WTC11 (cell line): ENCODE measurements at regions not wholly inside any gene's neighbourhood (a gene's known extent, or its start where the extent isn't known, plus 50 kb on each side); places are given as distances from the start of the nearest gene placed in this dataset.

Experiments
- ATAC-seq: fragments of 200-7000 bp; cut with Tn5 transposase; 2 replicates; pipeline ENCODE4 v1.10.0; 2021; ENCODE audit warnings: mild to moderate bottlenecking, moderate library complexity
- CTCF ChIA-PET: fragments of 300-600 bp; sonication (Branson Sonifier 250); formaldehyde crosslinking; loops from one replicate; lab custom pipeline; 2021; ENCODE audit warnings: antibody characterized with exemption; lab: Charles Lee
- POLR2A ChIA-PET: fragments of 350-600 bp; sonication (Branson Sonifier 250); formaldehyde crosslinking; loops from one replicate; lab custom pipeline; 2021; ENCODE audit warnings: antibody characterized with exemption; lab: Charles Lee
- DNase-seq: peaks from one replicate; pipeline ENCODE4 v3.0.0; 2021; ENCODE audit warnings: low spot score
- H3K27ac Mint-ChIP-seq: 2 replicates; pipeline ENCODE4 v1.8.0; 2021; ENCODE audit warnings: mixed read lengths
- H3K27me3 Mint-ChIP-seq: 2 replicates; pipeline ENCODE4 v1.8.0; 2021; ENCODE audit warnings: low read depth, mild to moderate bottlenecking, moderate library complexity, mixed read lengths
- H3K36me3 Mint-ChIP-seq: 2 replicates; pipeline ENCODE4 v1.8.0; 2021; ENCODE audit warnings: mixed read lengths
- H3K4me1 Mint-ChIP-seq: 2 replicates; pipeline ENCODE4 v1.8.0; 2022; ENCODE audit warnings: mixed read lengths
- H3K4me3 Mint-ChIP-seq: 2 replicates; pipeline ENCODE4 v1.8.0; 2021; ENCODE audit warnings: mild to moderate bottlenecking, moderate library complexity, mixed read lengths
- H3K9me3 Mint-ChIP-seq: 2 replicates; pipeline ENCODE4 v1.8.0; 2021; ENCODE audit warnings: mixed read lengths
- ELF4 ChIP-seq: sonication (generic); formaldehyde crosslinking; IDR thresholded peaks from 2 replicates; pipeline ENCODE4 v1.8.1; 2022; ENCODE audit warnings: low read depth, mild to moderate bottlenecking, moderate library complexity, missing genetic modification reagents
- FOXK1 ChIP-seq: sonication (generic); formaldehyde crosslinking; IDR thresholded peaks from 2 replicates; pipeline ENCODE4 v1.8.0; 2022; ENCODE audit warnings: mild to moderate bottlenecking, moderate library complexity, missing genetic modification reagents
- GRHL2 ChIP-seq: fragments of 250-450 bp; sonication (Bioruptor Pico); IDR thresholded peaks from 2 replicates; pipeline ENCODE4 v1.8.0; 2022; ENCODE audit warnings: mild to moderate bottlenecking, moderate library complexity; ENCODE audit not compliant: insufficient replicate concordance, severe bottlenecking
- JUN ChIP-seq: sonication (generic); formaldehyde crosslinking; IDR thresholded peaks from 2 replicates; pipeline ENCODE4 v1.8.0; 2023; ENCODE audit warnings: mild to moderate bottlenecking, missing genetic modification reagents
- KAT7 ChIP-seq: sonication (generic); formaldehyde crosslinking; IDR thresholded peaks from 2 replicates; pipeline ENCODE4 v1.8.1; 2023; ENCODE audit warnings: missing genetic modification reagents, mild to moderate bottlenecking, borderline replicate concordance
- MLX ChIP-seq: sonication (generic); formaldehyde crosslinking; IDR thresholded peaks from 2 replicates; pipeline ENCODE4 v1.8.1; 2023; ENCODE audit warnings: mild to moderate bottlenecking, missing genetic modification reagents, moderate library complexity
- MXD4 ChIP-seq: fragments of 250-450 bp; sonication (Bioruptor Pico); IDR thresholded peaks from 2 replicates; pipeline ENCODE4 v1.8.0; 2021; ENCODE audit warnings: mild to moderate bottlenecking, moderate library complexity, borderline replicate concordance
- MYBL2 ChIP-seq: sonication (generic); formaldehyde crosslinking; IDR thresholded peaks from 2 replicates; pipeline ENCODE4 v1.8.1; 2023; ENCODE audit warnings: mild to moderate bottlenecking, moderate library complexity, missing genetic modification reagents
- NFE2L1 ChIP-seq: sonication (generic); formaldehyde crosslinking; IDR thresholded peaks from 2 replicates; pipeline ENCODE4 v1.8.1; 2023; ENCODE audit warnings: missing genetic modification reagents
- NFYB ChIP-seq: sonication (generic); formaldehyde crosslinking; conservative IDR thresholded peaks from 2 replicates; pipeline ENCODE4 v1.8.0; 2022; ENCODE audit warnings: low read depth, missing genetic modification reagents
- NR2C2 ChIP-seq: sonication (generic); formaldehyde crosslinking; IDR thresholded peaks from 2 replicates; pipeline ENCODE4 v1.8.0; 2022; ENCODE audit warnings: mild to moderate bottlenecking, missing genetic modification reagents
- OVOL2 ChIP-seq: fragments of 250-450 bp; sonication (Bioruptor Pico); IDR thresholded peaks from 2 replicates; pipeline ENCODE4 v1.9.0; 2021; ENCODE audit warnings: mild to moderate bottlenecking, borderline replicate concordance
- PRRX2 ChIP-seq: fragments of 250-450 bp; sonication (Bioruptor Pico); IDR thresholded peaks from 2 replicates; pipeline ENCODE4 v1.8.0; 2021; ENCODE audit warnings: mild to moderate bottlenecking
- RORB ChIP-seq: fragments of 250-450 bp; sonication (Bioruptor Pico); IDR thresholded peaks from 2 replicates; pipeline ENCODE4 v1.9.0; 2021; ENCODE audit warnings: mild to moderate bottlenecking
- SOX15 ChIP-seq: fragments of 250-450 bp; sonication (Bioruptor Pico); IDR thresholded peaks from 2 replicates; pipeline ENCODE4 v1.9.0; 2021; ENCODE audit warnings: mild to moderate bottlenecking
- SP1 ChIP-seq: sonication (generic); formaldehyde crosslinking; conservative IDR thresholded peaks from 2 replicates; pipeline ENCODE4 v1.8.1; 2022; ENCODE audit warnings: missing genetic modification reagents
- TCF7 ChIP-seq: sonication (generic); formaldehyde crosslinking; IDR thresholded peaks from 2 replicates; pipeline ENCODE4 v1.8.0; 2022; ENCODE audit warnings: mild to moderate bottlenecking, low read depth, missing genetic modification reagents, moderate library complexity
- USF1 ChIP-seq: sonication (generic); formaldehyde crosslinking; IDR thresholded peaks from 2 replicates; pipeline ENCODE4 v1.8.0; 2022; ENCODE audit warnings: mild to moderate bottlenecking, missing genetic modification reagents
- ZNF138 ChIP-seq: sonication (generic); formaldehyde crosslinking; conservative IDR thresholded peaks from 2 replicates; pipeline ENCODE4 v1.8.1; 2022; ENCODE audit warnings: mild to moderate bottlenecking, moderate library complexity, missing genetic modification reagents
- ZNF219 ChIP-seq: sonication (generic); formaldehyde crosslinking; IDR thresholded peaks from 2 replicates; pipeline ENCODE4 v1.8.0; 2023; ENCODE audit warnings: missing genetic modification reagents, mild to moderate bottlenecking, borderline replicate concordance
- ZNF317 ChIP-seq: sonication (generic); formaldehyde crosslinking; IDR thresholded peaks from 2 replicates; pipeline ENCODE4 v1.8.1; 2023; ENCODE audit warnings: low read depth, mild to moderate bottlenecking, moderate library complexity, missing genetic modification reagents, borderline replicate concordance
- ZSCAN18 ChIP-seq: fragments of 250-450 bp; sonication (Bioruptor Pico); IDR thresholded peaks from 2 replicates; pipeline ENCODE4 v2.1.2; 2022; ENCODE audit warnings: mild to moderate bottlenecking, moderate library complexity
- TF ChIP-seq, protein P1 (sequence below): fragments of 250-450 bp; sonication (Bioruptor Pico); IDR thresholded peaks from 2 replicates; pipeline ENCODE4 v1.9.0; 2021; ENCODE audit warnings: mild to moderate bottlenecking
- TF ChIP-seq, protein P2 (sequence below): fragments of 250-450 bp; sonication (Bioruptor Pico); IDR thresholded peaks from 2 replicates; pipeline ENCODE4 v1.8.0; 2021; ENCODE audit warnings: mild to moderate bottlenecking
- TF ChIP-seq, protein P3 (sequence below): sonication (generic); formaldehyde crosslinking; IDR thresholded peaks from 2 replicates; pipeline ENCODE4 v1.8.1; 2022; ENCODE audit warnings: mild to moderate bottlenecking, missing genetic modification reagents, moderate library complexity, borderline replicate concordance
- TF ChIP-seq, protein P4 (sequence below): sonication (generic); formaldehyde crosslinking; IDR thresholded peaks from 2 replicates; pipeline ENCODE4 v1.8.0; 2022; ENCODE audit warnings: missing genetic modification reagents

GRCh38 chr20:60338556-60338955 lies 380.3 kb downstream of the CDH26 start (continued):
- TF ChIP-seq, protein P1, sequence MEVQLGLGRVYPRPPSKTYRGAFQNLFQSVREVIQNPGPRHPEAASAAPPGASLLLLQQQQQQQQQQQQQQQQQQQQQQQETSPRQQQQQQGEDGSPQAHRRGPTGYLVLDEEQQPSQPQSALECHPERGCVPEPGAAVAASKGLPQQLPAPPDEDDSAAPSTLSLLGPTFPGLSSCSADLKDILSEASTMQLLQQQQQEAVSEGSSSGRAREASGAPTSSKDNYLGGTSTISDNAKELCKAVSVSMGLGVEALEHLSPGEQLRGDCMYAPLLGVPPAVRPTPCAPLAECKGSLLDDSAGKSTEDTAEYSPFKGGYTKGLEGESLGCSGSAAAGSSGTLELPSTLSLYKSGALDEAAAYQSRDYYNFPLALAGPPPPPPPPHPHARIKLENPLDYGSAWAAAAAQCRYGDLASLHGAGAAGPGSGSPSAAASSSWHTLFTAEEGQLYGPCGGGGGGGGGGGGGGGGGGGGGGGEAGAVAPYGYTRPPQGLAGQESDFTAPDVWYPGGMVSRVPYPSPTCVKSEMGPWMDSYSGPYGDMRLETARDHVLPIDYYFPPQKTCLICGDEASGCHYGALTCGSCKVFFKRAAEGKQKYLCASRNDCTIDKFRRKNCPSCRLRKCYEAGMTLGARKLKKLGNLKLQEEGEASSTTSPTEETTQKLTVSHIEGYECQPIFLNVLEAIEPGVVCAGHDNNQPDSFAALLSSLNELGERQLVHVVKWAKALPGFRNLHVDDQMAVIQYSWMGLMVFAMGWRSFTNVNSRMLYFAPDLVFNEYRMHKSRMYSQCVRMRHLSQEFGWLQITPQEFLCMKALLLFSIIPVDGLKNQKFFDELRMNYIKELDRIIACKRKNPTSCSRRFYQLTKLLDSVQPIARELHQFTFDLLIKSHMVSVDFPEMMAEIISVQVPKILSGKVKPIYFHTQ (CRISPR knock-in tag): no peak
- TF ChIP-seq USF1 (CRISPR knock-in tag) (no peak), ZNF138 (CRISPR knock-in tag) (no peak), NFE2L1 (CRISPR knock-in tag) (no peak), OVOL2 (CRISPR knock-in tag) (no peak), NR2C2 (CRISPR knock-in tag) (no peak), FOXK1 (CRISPR knock-in tag) (no peak)

- ATAC-seq (no peak), DNase-seq (no peak)
- no peak overlapping the region for H3K27ac Mint-ChIP-seq
- H3K27me3 Mint-ChIP-seq: peaks cover 42% of the 10 kb centered on the region
- TF ChIP-seq, protein P2, sequence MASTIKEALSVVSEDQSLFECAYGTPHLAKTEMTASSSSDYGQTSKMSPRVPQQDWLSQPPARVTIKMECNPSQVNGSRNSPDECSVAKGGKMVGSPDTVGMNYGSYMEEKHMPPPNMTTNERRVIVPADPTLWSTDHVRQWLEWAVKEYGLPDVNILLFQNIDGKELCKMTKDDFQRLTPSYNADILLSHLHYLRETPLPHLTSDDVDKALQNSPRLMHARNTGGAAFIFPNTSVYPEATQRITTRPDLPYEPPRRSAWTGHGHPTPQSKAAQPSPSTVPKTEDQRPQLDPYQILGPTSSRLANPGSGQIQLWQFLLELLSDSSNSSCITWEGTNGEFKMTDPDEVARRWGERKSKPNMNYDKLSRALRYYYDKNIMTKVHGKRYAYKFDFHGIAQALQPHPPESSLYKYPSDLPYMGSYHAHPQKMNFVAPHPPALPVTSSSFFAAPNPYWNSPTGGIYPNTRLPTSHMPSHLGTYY: no peak
- no peak for TF ChIP-seq NFE2L1 (CRISPR knock-in tag)
- TF ChIP-seq ZSCAN18: no peak
- TF ChIP-seq ZNF219 (CRISPR knock-in tag): no peak
- no peak for TF ChIP-seq RORB
- TF ChIP-seq SP1 (CRISPR knock-in tag): no peak
- TF ChIP-seq TCF7 (CRISPR knock-in tag): no peak
- no peak for TF ChIP-seq KAT7
- TF ChIP-seq MXD4 (CRISPR knock-in tag): no peak
- TF ChIP-seq MYBL2 (CRISPR knock-in tag): no peak
- no peak for TF ChIP-seq PRRX2 (CRISPR knock-in tag)
- no peak for TF ChIP-seq GRHL2 (CRISPR knock-in tag)
- no peak for TF ChIP-seq JUN (CRISPR knock-in tag)
- TF ChIP-seq SOX15 (CRISPR knock-in tag): no peak
- no peak for TF ChIP-seq ZNF317 (CRISPR knock-in tag)
- TF ChIP-seq NFYB (CRISPR knock-in tag): no peak
- no peak for TF ChIP-seq ELF4 (CRISPR knock-in tag)
- no peak for TF ChIP-seq MLX
- TF ChIP-seq, protein P3, sequence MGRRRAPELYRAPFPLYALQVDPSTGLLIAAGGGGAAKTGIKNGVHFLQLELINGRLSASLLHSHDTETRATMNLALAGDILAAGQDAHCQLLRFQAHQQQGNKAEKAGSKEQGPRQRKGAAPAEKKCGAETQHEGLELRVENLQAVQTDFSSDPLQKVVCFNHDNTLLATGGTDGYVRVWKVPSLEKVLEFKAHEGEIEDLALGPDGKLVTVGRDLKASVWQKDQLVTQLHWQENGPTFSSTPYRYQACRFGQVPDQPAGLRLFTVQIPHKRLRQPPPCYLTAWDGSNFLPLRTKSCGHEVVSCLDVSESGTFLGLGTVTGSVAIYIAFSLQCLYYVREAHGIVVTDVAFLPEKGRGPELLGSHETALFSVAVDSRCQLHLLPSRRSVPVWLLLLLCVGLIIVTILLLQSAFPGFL: no peak
- TF ChIP-seq, protein P4, sequence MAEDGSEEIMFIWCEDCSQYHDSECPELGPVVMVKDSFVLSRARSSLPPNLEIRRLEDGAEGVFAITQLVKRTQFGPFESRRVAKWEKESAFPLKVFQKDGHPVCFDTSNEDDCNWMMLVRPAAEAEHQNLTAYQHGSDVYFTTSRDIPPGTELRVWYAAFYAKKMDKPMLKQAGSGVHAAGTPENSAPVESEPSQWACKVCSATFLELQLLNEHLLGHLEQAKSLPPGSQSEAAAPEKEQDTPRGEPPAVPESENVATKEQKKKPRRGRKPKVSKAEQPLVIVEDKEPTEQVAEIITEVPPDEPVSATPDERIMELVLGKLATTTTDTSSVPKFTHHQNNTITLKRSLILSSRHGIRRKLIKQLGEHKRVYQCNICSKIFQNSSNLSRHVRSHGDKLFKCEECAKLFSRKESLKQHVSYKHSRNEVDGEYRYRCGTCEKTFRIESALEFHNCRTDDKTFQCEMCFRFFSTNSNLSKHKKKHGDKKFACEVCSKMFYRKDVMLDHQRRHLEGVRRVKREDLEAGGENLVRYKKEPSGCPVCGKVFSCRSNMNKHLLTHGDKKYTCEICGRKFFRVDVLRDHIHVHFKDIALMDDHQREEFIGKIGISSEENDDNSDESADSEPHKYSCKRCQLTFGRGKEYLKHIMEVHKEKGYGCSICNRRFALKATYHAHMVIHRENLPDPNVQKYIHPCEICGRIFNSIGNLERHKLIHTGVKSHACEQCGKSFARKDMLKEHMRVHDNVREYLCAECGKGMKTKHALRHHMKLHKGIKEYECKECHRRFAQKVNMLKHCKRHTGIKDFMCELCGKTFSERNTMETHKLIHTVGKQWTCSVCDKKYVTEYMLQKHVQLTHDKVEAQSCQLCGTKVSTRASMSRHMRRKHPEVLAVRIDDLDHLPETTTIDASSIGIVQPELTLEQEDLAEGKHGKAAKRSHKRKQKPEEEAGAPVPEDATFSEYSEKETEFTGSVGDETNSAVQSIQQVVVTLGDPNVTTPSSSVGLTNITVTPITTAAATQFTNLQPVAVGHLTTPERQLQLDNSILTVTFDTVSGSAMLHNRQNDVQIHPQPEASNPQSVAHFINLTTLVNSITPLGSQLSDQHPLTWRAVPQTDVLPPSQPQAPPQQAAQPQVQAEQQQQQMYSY (CRISPR knock-in tag): no peak
- no peak overlapping the region for H3K4me3 Mint-ChIP-seq
- ChIA-PET CTCF (no interaction called here), POLR2A (no interaction called here)
- peaks cover 50% of the 10 kb centered on the region for H3K9me3 Mint-ChIP-seq
- peaks cover 15% of the 10 kb centered on the region; the same call in 1 of the 2 replicates for H3K36me3 Mint-ChIP-seq
- H3K4me1 Mint-ChIP-seq: no peaks in the 10 kb centered on the region
Observed at GRCh38 chr20:60339738-60340137, 381.5 kb downstream of the CDH26 start.
